GM21360 (cell line): ENCODE measurements at regions not wholly inside any gene's neighbourhood (a gene's known extent, or its start where the extent isn't known, plus 50 kb on each side); places are given as distances from the start of the nearest gene placed in this dataset.
A peak's percentile ranks its signal among the peaks of the same experiment; 100 is the strongest.
"Not testable (repeated sequence)": the region's sequence is repeated elsewhere in the genome, so short reads cannot be mapped to it uniquely, and the experiment has no call there.

Experiments
- ATAC-seq: cut with Tn5 transposase; IDR thresholded peaks from one replicate; pipeline ENCODE4 v1.9.1; 2021; ENCODE audit warnings: mild to moderate bottlenecking, moderate library complexity; ENCODE audit not compliant: unreplicated experiment

DNA sequence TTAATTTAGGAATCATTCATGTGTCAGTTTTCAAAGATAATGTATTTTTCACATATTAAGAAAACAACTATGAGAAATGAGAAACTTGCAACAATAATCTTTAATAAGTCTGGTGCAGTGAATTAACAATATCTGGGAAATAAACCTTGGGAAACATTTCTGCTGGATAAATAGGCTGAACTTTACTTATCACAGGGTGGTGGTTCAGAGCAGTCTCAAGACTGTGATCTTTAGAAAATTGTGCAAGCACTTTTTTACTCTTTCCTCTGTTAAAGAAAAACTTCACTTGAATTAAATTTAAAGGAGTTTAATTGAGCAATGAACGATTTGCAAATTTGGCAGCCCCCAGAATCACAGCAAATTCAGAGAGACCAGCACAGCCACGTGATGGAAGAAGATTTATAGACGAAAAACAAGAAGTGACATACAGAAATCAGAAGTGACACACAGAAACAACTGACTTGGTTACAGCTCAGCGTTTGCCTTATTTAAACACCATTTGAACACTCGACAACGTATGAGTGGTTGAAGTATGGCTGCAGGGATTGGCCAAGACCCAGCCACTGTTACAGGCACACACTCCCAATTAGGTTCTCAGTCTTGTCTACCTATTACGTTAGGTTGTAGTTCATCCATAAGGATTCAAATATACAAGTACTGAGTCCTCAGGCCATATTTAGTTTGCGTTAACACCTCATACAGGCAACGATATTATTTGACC, 631.9 kb downstream of the SLCO4C1 start:
- no peak for ATAC-seq

DNA sequence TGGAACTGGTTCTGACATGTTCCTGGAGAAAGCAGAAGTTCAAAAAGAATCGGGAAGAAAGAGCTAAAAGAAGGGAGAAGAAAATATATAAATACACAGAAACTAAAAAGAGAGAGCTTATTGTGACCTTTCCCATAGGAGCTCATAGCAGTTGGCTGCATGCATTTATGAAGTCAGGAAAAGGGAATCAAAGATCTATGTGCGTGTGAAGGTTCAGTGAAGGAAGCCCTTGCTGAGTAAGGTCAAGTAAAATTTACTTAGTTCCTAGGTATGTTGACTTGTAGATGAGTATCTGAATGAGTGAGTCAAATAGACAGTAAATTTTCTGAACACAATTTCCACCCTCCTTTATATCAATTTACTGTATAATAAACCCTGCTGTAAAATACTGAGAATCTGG, 632.5 kb downstream of the SLCO4C1 start:
- no peak for ATAC-seq

DNA sequence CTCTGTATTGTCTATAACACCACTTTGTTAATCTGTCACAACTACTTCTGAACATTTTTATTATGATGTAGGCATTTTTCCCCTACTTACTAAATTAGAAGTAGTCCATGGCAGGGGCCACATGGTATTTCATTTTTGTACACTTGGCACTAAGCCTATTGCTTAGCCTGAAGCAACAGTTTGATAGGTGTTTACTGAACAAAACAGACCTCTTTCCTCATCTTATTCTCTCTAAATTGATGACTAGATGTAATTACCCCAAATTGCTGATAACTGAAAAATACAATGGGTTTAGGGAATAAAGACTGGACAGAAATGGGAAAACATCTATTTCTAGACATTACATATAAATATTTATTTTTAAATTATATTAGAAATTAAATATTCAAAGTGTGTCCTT, 633.8 kb downstream of the SLCO4C1 start:
- no peak for ATAC-seq

DNA sequence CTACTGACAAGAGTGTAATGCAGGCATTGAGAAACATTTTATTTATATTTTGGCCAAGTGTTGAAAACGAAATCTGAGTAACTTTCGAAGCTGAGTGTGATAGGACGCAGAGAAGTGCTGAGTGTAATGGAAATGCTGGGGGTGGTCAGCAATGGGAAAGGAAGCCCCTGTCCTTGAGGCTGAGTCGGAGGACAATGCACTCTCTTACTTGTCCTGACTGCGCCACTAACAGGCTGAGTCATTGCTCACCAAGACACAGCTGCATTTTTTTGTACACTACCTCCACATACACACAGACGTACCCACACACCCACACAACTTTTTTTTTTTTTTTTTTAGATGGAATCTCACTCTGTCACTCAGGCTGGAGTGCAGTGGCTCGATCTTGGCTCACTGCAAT, 637.7 kb downstream of the SLCO4C1 start:
- no peak for ATAC-seq

DNA sequence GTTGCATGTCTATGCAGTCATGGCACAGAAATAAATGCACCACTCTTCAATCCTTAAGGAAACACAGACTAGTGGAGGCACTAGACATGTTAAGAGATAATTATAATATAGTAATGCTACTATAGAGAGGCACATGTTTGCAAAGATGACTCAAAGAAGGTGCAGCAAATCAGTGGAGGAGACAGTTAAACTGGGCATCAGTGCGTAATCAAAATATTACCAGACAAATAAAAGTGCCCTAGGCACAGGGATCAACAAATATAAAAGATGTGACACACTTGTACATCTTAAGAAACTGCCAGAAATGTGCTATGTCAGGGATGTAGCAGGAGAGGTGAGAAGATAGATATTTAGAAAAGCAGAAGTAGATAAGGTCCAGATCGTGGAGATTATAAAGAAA, 642.1 kb downstream of the SLCO4C1 start:
- ATAC-seq = no peak

DNA sequence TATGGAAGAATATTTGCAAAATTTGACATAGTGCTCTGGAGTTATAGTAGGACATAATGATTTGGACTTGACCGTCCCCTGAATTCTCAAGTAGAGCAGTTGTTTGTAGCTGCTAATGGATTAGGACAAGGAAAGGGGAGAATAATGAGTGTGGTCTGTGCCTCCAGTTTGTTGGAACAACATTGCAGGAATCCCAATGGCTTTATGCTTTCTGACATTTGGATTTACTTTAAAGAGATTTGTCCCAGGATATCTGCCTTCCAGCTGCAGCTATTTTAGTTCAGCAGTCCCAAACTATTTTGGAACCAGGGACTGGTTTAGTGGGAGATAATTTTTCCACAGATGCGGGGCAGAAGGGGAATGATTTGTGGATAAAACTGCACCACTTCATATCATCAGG, 648.2 kb downstream of the SLCO4C1 start:
- ATAC-seq = no peak

DNA sequence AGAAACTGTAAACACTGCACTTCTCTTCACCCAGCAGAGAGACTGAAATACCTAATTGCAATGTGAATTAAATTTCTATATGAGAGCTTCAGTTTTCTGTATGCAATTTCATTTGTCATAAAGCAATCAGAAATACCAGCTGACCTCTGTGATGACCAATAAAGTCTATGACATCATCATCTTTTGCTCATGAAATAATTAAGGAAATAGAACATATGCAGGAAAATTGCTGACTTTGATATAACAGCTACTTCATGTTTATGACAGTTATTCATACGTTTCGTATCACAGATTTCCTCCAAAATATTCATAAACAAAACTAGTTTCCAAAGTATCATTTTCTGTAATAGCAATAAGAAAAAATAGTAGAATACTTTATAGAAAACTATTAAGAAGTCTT, 652.3 kb downstream of the SLCO4C1 start:
- no peak for ATAC-seq

DNA sequence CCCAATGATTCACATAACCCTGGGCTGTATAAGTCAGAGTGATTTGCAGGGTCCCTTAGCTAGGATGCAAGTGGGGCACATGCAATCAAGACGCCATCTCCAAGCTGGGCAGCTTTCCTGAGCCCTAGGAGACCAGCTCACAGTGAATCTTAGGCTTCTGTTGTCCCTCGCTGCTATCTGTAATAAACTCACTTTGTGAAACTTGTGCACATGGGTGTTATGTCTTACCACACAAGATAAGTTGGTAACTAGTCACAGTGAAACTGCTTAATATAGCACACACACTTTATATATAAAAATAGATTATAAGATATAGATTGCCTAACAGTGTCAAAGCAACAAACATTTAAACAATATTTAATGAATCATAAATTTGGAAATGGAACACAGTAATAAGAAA, 658.5 kb downstream of the SLCO4C1 start:
- ATAC-seq = no peak

DNA sequence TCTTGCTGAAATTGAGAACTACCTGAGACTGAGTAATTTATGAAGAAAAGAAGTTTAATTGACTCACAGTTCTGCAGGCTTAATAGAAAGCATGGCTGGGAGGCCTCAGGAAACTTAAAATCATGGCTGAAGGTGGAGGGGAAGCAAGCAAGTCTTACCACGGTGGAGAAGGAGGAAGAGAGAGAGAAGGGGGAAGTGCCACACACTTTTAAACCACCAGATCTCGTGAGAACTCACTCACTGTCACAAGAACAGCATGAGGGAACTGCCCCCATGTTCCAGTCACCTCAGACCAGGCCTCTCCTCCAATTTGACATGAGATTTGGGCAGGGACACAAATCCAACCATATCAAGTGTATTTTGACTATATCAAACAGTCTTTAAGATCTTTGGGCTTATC, 668.3 kb downstream of the SLCO4C1 start:
- ATAC-seq = not testable (repeated sequence)

DNA sequence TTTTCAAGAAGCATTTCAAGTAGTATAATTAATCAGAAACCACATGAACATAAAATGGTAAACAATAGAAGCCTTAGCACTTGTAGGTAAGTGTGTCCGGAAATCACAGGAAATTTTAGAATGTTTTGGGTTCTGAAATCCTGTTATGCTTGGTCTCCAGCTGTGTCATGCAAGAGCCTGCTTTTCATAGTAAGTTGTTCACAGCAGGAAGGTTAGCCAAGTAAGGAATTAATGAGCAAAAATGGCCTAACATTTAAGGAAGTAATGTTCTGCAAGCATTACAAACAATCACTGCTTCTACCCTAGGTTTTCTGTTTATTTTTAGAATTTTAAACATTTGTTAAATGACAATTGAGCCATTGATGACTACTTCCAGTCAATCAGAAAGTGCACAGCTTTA, 669.5 kb downstream of the SLCO4C1 start:
- no peak for ATAC-seq

DNA sequence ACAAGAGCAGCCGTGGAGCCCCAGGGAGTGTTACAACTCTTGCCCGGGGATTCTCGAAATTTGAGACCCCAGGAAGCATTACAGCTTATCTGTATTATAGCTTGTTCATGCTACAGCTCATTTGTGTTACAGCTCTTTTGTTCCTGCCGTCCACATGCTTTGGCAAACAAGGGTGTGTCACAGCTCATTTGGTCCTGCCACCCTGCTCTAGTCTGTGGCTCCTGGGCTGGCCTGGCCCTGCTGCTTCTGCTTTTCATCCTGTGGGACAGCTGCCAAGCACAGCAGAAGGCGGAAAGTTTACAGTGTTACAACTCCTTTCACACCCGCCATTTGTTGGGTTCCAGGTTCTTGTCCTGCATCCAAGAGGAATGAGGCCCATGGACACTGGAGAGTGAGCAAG, 685.0 kb downstream of the SLCO4C1 start:
- ATAC-seq = no peak

DNA sequence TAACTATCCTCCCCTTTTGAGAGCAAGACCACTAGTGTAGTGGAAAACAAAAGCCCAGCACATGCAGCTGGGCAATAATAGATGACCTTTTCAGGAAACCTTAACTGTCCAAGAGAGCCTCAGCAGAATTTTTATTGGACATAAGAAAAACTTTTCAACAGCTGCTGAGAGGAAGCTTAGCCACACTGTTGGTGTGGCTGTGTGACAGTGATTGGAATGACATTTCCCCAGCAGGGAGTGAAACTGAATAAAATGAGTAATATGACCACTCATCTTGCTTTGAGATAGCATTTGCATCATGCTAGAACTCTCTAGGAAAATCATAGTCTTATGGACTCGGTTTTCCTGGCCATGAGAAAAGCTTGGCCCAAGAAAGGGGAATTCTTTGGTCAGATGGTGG, 687.8 kb downstream of the SLCO4C1 start:
- ATAC-seq = no peak

DNA sequence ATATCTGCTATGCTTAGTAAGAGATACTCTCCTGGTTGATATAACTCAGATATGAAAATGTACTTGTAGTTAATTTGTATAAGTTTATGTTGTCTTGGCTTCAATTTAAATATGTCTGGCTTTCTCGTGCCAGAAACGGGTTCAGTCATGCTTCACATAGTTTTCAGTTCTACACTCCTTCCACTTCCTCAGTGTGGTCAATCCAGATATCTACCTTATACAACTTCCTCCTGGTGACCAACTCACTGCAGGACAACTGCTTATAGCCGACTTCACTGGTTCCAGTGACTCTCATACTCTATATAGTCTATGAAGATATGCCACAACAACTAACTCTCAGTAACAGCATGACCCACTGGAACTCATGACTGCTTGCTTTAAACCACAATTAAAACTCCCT, 690.4 kb downstream of the SLCO4C1 start:
- peak; percentile 69 for ATAC-seq

DNA sequence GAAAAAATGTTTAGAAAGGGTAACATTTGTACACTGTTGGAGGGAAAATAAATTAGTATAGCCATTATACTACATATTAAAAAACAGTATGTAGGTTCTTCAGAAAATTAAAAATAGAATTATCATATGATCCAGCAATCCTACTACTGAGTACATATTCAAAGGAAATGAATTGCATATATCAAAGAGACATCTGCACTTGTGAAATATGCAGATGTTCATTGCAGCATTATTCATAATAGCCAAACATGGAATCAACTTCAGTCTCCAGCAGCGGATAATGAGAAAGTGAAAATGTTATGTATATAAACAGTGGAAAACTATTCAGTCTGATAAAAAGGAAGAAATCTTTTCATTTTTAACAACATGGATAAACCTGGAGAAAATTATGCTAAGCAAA, 695.5 kb downstream of the SLCO4C1 start:
- no peak for ATAC-seq

DNA sequence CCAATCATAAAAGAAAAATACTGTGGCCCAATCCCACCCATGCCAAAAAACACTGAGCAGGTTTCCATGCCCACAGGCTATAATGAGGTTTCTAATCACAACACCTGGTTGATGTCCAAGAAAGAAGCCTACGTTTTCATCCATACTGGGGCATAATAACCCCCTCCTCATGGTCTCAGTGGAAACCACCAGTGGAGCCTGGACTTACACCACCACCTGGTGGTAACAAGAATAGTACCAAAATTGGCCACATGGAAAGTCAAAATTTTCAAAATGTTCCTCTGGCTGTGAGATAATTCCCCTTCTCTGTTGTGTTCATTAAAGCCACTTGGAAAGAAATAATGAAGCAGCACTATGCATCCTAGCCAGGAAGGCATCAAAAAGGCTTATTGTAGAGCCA, 687.3 kb upstream of the ST8SIA4 start:
- ATAC-seq = no peak

DNA sequence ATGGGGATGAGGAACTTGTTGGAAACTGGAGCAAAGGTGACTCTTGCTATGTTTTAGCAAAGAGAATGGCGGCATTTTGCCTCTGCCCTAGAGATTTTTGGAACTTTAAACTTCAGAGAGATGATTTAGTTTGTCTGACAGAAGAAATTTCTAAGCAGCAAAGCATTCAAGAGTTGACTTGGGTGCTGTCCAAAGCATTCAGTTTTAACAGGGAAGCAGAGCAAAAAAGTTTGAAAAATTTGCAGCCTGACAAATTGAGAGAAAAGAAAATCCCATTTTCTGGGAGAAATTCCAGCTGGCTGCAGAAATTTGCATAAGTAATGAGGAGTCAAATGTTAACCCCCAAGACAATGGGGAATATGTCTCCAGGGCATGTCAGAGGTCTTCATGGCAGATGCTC, 682.3 kb upstream of the ST8SIA4 start:
- no peak for ATAC-seq

DNA sequence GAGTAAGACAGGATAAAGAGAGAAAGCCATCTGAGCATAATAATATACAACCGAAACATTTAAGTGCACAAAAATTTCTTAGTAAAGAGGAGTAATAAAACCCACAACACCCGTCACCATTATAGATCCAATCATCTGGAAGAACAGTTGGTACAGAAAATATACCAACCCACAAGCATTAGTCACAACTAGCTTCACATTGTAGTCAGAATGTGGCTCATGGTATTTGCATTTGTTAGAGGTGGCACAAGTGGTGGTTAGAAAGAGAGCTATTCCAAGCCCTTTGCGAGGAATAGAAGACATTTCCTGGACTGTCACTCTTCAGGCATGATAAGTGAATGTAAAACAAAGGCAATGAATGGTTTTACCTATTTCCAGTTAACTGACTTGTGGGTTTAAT, 677.5 kb upstream of the ST8SIA4 start:
- no peak for ATAC-seq

DNA sequence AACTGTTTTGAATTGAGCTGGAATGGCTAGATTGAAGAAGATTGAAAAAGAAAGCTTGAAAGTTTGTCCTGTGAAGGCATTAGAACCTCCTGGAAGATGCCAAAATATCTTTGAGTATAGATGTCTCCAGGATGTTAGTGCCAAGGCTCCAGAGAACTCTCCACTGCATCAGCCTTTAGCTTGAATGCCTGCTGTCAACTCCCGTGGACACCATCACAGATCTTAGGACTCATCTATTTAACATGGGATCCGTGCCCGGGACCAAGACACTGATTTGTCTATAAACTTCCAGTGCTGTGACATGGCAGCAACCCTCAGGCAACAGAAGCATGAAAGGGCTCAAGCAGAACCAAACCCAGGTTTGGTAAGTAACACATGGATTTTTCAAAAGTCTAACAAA, 670.9 kb upstream of the ST8SIA4 start:
- no peak for ATAC-seq

DNA sequence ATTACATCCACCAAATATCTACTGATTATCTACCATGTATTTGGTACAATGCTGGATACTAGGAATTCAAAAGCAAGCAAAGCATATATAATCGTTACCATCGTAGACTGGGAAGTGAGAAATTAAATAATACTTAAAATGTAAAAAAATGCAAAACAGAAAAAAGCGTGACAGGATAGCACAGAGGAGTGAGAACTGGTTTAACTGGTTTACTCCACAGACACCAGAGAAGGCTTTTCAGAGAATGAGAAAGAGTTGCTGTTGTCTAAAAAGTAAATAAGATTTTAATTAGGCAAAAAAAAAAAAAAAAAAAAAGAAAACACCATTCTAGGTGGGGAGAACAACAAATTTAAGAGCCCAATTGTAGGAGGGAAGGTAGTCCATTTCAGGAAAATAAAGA, 657.9 kb upstream of the ST8SIA4 start:
- ATAC-seq = no peak

DNA sequence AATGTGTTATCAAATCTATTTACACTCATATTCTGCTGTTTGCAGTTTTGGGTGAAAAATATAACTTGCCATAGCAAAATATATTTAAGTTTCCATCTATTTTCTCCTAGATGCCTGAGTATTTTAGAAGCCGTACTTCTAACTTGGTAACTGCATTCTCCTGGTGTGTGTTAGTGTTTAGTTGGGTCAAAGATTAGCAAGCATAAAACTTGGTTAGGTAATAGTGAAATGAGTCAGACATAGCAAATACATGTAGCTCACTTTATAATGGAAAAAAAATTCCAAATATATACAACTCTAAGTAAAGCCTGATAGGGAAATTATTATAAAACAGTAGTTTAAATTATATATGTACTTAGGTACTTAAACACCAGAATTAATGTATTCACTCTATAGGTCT, 640.7 kb upstream of the ST8SIA4 start:
- no peak for ATAC-seq

DNA sequence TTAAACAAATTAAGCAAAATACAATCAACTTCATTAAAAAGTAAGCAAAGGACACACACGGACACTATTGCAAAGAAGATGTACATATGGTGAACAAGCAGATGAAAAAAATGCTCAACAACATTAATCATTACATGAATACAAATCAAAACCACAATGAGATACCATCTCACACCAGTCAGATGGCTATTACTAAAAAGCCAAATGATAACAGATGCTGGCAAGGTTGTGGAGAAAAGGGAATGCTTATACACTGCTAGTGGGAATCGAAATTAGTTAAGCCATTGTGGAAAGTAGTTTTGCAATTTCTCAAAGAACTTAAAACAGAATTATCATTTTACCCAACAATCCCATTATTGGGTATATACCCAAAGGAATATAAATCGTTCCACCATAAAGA, 636.2 kb upstream of the ST8SIA4 start:
- no peak for ATAC-seq

DNA sequence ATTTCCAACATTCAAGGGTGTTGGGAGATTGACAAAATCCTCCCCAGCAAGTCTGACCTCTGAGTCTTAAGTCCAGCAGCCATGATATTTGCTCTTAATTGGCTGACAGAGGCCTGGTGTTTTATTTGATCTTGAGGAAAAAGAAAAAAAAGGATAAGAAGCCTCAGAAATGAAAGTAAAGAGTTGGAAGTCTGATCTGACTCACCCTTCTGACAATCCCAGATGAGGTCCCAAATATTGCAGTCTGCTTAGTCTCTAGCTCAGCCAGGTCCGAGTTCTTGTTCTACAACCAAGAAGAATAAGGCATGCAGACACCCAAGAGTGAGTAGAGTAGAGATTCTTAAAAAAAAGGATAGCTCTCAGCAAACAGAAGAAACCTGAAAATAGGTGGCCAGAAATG, 632.5 kb upstream of the ST8SIA4 start:
- ATAC-seq = no peak

DNA sequence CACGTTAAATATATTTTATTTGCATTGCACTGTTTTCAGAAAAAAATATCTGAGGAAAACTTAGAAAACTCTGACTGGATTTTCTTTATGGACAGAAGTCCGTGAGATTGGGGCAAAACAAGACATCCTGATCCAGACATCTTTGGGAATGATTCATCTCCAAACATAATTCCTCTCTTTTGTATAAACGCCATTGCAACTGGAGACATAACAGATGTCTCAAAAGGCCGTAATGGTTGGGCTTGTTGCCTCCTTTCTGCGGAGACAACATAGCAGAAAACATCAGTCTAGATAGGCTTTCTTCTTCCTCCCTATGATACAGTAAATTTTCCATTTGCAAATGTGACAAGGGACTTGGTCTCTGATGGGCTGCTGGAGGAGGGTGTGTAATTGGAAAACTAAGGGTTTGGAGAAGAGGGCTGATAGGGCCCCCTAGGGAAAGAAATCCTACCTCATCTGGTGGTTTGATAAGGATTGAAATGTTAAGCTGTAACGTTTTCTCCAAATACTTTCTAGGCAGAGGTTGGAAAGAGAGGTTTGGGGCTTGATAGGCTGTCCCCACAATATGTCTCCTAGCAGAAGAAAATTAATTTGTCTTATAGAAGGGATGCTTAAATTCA, 631.5 kb upstream of the ST8SIA4 start:
- ATAC-seq = no peak
